ENCODE measurements at regions not wholly inside any gene's neighbourhood (a gene's known extent, or its start where the extent isn't known, plus 50 kb on each side); places are given as distances from the start of the nearest gene placed in this dataset.

DNA sequence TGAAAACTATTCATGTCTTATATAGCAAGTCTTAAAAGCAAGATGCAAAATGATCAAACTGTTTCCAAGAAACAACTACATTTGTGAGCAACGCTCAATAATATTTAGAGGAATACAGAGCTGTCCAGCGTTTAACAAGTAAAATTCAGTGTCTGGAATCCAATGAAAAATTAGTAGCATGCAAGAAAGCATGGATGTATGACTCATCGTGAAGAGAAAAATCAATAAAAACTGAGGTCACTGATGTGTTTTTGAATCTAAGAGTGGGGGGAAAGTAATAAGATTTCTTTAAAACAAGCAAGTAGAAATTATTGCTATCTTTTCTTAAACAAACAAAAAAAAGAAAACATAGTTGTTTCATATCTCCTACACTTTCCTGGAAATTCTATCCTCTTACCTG lies 600.3 kb upstream of the GOLIM4 start:
- TF ChIP-seq, protein P1, sequence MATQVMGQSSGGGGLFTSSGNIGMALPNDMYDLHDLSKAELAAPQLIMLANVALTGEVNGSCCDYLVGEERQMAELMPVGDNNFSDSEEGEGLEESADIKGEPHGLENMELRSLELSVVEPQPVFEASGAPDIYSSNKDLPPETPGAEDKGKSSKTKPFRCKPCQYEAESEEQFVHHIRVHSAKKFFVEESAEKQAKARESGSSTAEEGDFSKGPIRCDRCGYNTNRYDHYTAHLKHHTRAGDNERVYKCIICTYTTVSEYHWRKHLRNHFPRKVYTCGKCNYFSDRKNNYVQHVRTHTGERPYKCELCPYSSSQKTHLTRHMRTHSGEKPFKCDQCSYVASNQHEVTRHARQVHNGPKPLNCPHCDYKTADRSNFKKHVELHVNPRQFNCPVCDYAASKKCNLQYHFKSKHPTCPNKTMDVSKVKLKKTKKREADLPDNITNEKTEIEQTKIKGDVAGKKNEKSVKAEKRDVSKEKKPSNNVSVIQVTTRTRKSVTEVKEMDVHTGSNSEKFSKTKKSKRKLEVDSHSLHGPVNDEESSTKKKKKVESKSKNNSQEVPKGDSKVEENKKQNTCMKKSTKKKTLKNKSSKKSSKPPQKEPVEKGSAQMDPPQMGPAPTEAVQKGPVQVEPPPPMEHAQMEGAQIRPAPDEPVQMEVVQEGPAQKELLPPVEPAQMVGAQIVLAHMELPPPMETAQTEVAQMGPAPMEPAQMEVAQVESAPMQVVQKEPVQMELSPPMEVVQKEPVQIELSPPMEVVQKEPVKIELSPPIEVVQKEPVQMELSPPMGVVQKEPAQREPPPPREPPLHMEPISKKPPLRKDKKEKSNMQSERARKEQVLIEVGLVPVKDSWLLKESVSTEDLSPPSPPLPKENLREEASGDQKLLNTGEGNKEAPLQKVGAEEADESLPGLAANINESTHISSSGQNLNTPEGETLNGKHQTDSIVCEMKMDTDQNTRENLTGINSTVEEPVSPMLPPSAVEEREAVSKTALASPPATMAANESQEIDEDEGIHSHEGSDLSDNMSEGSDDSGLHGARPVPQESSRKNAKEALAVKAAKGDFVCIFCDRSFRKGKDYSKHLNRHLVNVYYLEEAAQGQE (IDR thresholded peaks at IDR 0.05; ENCODE audit: unreplicated experiment), result no peak
- TF ChIP-seq CTCF (conservative IDR thresholded peaks at IDR 0.05; ENCODE audit: low read depth in 2 of 2) (no peak), EZH2 (IDR thresholded peaks at IDR 0.05; ENCODE audit: low read depth, unreplicated experiment) (no peak), JUNB (IDR thresholded peaks at IDR 0.05; ENCODE audit: unreplicated experiment) (no peak), ZNF114 (CRISPR knock-in tag; IDR thresholded peaks at IDR 0.05) (no peak)

Data from GM23338 (cell line).